OCI-LY1 (cell line): ENCODE measurements at regions not wholly inside any gene's neighbourhood (a gene's known extent, or its start where the extent isn't known, plus 50 kb on each side); places are given as distances from the start of the nearest gene placed in this dataset.

Experiments
- H2AFZ ChIP-seq: fragments of 200-600 bp; sonication (generic), shearing (Covaris generic); 2 replicates; pipeline ENCODE4 v1.6.0; 2014; ENCODE audit warnings: antibody characterized with exemption, mild to moderate bottlenecking, low read length
- H3F3A ChIP-seq: fragments of 200-600 bp; sonication (generic), shearing (Covaris generic); 2 replicates; pipeline ENCODE4 v1.6.0; 2014; ENCODE audit warnings: mild to moderate bottlenecking, antibody characterized with exemption, low read length, moderate library complexity; ENCODE audit not compliant: insufficient read depth
- H3K27ac ChIP-seq: fragments of 200-600 bp; sonication (generic); 2 replicates; pipeline ENCODE4 v1.5.1; 2014; ENCODE audit warnings: low read length, mixed run types, mild to moderate bottlenecking, low read depth; ENCODE audit not compliant: poor library complexity, severe bottlenecking
- H3K27me3 ChIP-seq: fragments of 200-600 bp; sonication (generic); 2 replicates; pipeline ENCODE4 v1.6.0; 2014; ENCODE audit warnings: antibody characterized with exemption, mild to moderate bottlenecking, low read length, moderate library complexity; ENCODE audit not compliant: insufficient read depth
- H3K36me3 ChIP-seq: fragments of 200-600 bp; sonication (generic); 2 replicates; pipeline ENCODE4 v1.6.1; 2014; ENCODE audit warnings: mild to moderate bottlenecking, antibody characterized with exemption, low read length, moderate library complexity, mixed read lengths; ENCODE audit not compliant: insufficient read depth
- H3K4me1 ChIP-seq: fragments of 200-600 bp; sonication (generic); 2 replicates; pipeline ENCODE4 v1.5.1; 2014; ENCODE audit warnings: mild to moderate bottlenecking, low read length, moderate library complexity; ENCODE audit not compliant: insufficient read depth, severe bottlenecking
- H3K4me2 ChIP-seq: fragments of 200-600 bp; sonication (generic), shearing (Covaris generic); 2 replicates; pipeline ENCODE4 v1.6.1; 2014; ENCODE audit warnings: low read length
- H3K4me3 ChIP-seq: fragments of 200-600 bp; sonication (generic); 2 replicates; pipeline ENCODE4 v1.5.1; 2014; ENCODE audit warnings: low read length, low read depth, mild to moderate bottlenecking, mixed read lengths; ENCODE audit not compliant: poor library complexity, severe bottlenecking
- H3K79me2 ChIP-seq: fragments of 200-600 bp; shearing (Covaris generic); 2 replicates; pipeline ENCODE4 v1.6.1; 2016; ENCODE audit warnings: mixed run types, low read length, mixed read lengths; ENCODE audit not compliant: insufficient read depth
- H3K9ac ChIP-seq: fragments of 200-600 bp; sonication (generic), shearing (Covaris generic); 2 replicates; pipeline ENCODE4 v1.6.1; 2014; ENCODE audit warnings: mild to moderate bottlenecking, low read length, mixed read lengths
- H3K9me2 ChIP-seq: fragments of 200-600 bp; sonication (generic), shearing (Covaris generic); 2 replicates; pipeline ENCODE4 v1.6.1; 2014; ENCODE audit warnings: low read depth, mild to moderate bottlenecking, low read length, mixed read lengths
- H3K9me3 ChIP-seq: fragments of 200-600 bp; shearing (Covaris generic); 2 replicates; pipeline ENCODE4 v1.6.1; 2014; ENCODE audit warnings: low read length, mixed read lengths
- H4K20me1 ChIP-seq: fragments of 200-600 bp; sonication (generic), shearing (Covaris generic); 2 replicates; pipeline ENCODE4 v1.6.0; 2016; ENCODE audit warnings: mild to moderate bottlenecking, low read length; ENCODE audit not compliant: insufficient read depth
- CTCF ChIP-seq: fragments of 200-600 bp; sonication (generic), shearing (Covaris generic); IDR thresholded peaks from 2 replicates; pipeline ENCODE4 v1.5.1; 2017; ENCODE audit warnings: mild to moderate bottlenecking, antibody characterized with exemption, low read length, moderate library complexity, mixed read lengths
- EZH2 ChIP-seq: fragments of 200-600 bp; sonication (generic), shearing (Covaris generic); IDR thresholded peaks from 2 replicates; pipeline ENCODE4 v1.8.0; 2017; ENCODE audit warnings: borderline replicate concordance, mixed run types, mild to moderate bottlenecking, antibody characterized with exemption, low read length, moderate library complexity, mixed read lengths

- Histone ChIP-seq H3K79me2 (no peaks in the 10 kb centered on the region), H3K4me3 (no peak overlapping the region), H3K9me3 (no peaks in the 10 kb centered on the region), H3K36me3 (no peaks in the 10 kb centered on the region), H2AFZ (no peak overlapping the region), H3K4me1 (no peaks in the 10 kb centered on the region), H3K9ac (no peak overlapping the region), H3K4me2 (no peak overlapping the region), H4K20me1 (no peaks in the 10 kb centered on the region), H3K9me2 (no peaks in the 10 kb centered on the region), H3K27me3 (no peaks in the 10 kb centered on the region), H3K27ac (no peak overlapping the region), H3F3A (no peaks in the 10 kb centered on the region)
- TF ChIP-seq CTCF, result no peak
Measured at GRCh38 chr4:112057470-112057869, 87.8 kb upstream of the FAM241A start.

GRCh38 chr4:112058433-112058832, 86.8 kb upstream of the FAM241A start:
- H3K9ac ChIP-seq, result no peak overlapping the region
- no peaks in the 10 kb centered on the region for H3K9me3 ChIP-seq
- no peaks in the 10 kb centered on the region for H3K9me2 ChIP-seq
- no peaks in the 10 kb centered on the region for H3K79me2 ChIP-seq
- H2AFZ ChIP-seq, result no peak overlapping the region
- H3F3A ChIP-seq, result no peaks in the 10 kb centered on the region
- no peak overlapping the region for H3K27ac ChIP-seq
- H3K27me3 ChIP-seq, result no peaks in the 10 kb centered on the region
- no peaks in the 10 kb centered on the region for H3K4me1 ChIP-seq
- H3K4me2 ChIP-seq, result no peak overlapping the region
- H3K4me3 ChIP-seq, result no peak overlapping the region
- TF ChIP-seq EZH2 (no peak), CTCF (no peak)
- H4K20me1 ChIP-seq, result no peaks in the 10 kb centered on the region
- no peaks in the 10 kb centered on the region for H3K36me3 ChIP-seq

GRCh38 chr4:112060212-112060611, 85.0 kb upstream of the FAM241A start:
- Histone ChIP-seq H3K9me3 (no peaks in the 10 kb centered on the region), H3K4me3 (no peak overlapping the region), H3K9ac (no peak overlapping the region), H3K4me1 (no peaks in the 10 kb centered on the region), H3K27me3 (no peaks in the 10 kb centered on the region), H3F3A (no peaks in the 10 kb centered on the region), H3K27ac (no peak overlapping the region), H4K20me1 (no peaks in the 10 kb centered on the region), H3K9me2 (no peaks in the 10 kb centered on the region), H3K79me2 (no peaks in the 10 kb centered on the region), H2AFZ (no peak overlapping the region), H3K4me2 (no peak overlapping the region), H3K36me3 (no peaks in the 10 kb centered on the region)
- no peak for TF ChIP-seq EZH2
- peak; percentile 36; the same call in 1 of the 2 replicates for TF ChIP-seq CTCF
